ENCODE measurements at regions not wholly inside any gene's neighbourhood (a gene's known extent, or its start where the extent isn't known, plus 50 kb on each side); places are given as distances from the start of the nearest gene placed in this dataset.

DNA sequence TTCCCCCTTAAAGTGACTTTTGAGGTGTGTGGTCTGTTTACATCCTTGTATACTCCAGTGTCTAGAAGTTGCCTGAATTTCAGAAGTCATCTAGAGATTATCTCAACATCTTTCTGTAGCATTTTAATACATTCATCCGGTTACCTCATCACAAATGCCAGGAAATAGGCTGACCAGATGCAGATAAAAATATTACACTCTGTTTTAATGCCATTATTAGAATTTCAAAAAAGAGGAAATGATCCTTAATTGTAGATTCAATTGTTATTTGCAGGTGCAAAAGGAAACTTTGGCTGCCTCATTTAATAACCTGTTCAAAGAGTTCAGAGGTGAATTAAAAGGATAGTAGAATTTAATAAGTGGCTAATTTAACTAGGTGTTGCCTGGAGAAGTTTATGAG lies 290.9 kb downstream of the C3orf38 start:
- TF ChIP-seq TAF1 (IDR thresholded peaks at IDR 0.05; ENCODE audit: borderline replicate concordance, low read depth, low read length) (no peak), POLR2A (IDR thresholded peaks at IDR 0.05; ENCODE audit: low read depth, low read length) (no peak)

Data from GM12892 (cell line).